ENCODE measurements at regions not wholly inside any gene's neighbourhood (a gene's known extent, or its start where the extent isn't known, plus 50 kb on each side); places are given as distances from the start of the nearest gene placed in this dataset.
"Not testable (repeated sequence)": the region's sequence is repeated elsewhere in the genome, so short reads cannot be mapped to it uniquely, and the experiment has no call there.

DNA sequence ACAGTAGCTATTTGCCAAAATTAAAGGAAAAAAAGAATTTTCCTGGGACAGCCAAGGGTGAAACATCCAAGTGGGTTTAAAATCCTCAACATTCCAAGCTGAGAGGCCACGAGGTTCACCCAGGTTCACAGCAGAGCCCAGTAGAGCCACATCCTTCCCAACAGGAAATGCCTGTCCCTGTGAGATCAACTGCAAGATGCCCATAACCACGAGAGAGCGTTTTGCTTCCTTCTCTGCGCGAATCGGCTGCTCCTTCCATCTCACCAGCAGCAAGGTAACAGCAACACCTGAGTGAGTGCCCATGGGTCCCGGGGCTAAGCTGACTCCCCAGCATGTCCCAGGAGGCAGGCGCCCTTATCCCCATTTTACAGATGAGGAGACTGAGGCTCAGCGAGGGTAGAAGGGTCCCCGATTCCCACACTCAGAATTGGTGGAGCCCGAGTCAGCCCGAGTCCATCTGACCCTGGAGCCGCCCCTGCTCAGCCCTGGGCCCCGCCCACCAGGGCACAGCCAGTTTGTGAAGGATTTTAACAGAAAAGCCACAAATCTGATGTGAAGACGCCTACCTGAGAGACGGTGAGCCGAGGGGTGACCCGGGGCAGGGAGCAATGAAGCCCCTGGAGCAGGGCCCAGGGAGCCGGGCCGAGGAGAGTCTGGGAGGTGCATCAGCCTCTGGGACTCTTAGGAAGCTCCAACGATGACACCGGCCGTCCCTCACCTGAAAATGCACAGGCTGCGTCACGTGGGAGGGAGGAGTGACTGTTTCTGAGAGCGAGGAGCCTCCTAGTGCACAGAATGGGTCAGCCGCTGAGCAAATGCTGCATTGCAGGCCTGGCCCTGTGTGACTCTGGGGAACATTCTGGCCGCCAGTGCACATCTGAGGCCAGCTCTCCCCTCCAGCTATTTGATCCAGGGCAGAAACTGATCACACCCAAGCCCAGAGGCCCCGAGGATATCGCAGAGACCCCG, 236.9 kb upstream of the SFSWAP start:
- no peak overlapping the region for H3K27ac ChIP-seq (ENCODE audit: low read depth, low read length)

DNA sequence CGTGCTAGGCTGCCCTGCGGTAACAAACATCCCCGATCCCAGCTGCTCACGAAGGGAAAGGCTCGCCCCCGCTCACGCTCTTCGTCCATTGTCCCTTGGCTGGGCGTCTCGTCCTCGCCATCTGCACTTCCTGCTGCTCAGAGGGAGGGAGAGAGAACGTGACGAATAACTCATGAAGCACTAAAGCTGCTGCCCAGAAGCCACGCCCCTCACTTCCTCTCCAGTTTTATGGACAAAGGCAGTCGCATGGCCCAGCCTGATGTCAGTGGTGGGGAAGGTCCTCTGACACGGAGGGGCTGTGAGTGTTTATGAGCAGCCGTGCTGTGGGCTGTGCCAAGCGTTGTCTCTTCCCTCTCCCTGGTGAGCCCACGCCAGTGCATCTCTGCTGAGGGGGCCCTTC, 235.9 kb upstream of the SFSWAP start:
- H3K4me3 ChIP-seq (ENCODE audit: low read depth, low read length); H3K9ac ChIP-seq (ENCODE audit: low read depth, low read length); H3K27ac ChIP-seq (ENCODE audit: low read depth, low read length); H3K36me3 ChIP-seq (ENCODE audit: control insufficient read depth, insufficient read depth, low read length); H3K27me3 ChIP-seq (ENCODE audit: control insufficient read depth, insufficient read depth, low read length); H3K4me1 ChIP-seq (ENCODE audit: control insufficient read depth, insufficient read depth, low read length); H3K9me3 ChIP-seq (ENCODE audit: control insufficient read depth, insufficient read depth, low read length): not testable (repeated sequence)

More for the DNA sequence above, 236.9 kb upstream of the SFSWAP start:
- Histone ChIP-seq H3K4me1 (ENCODE audit: control insufficient read depth, insufficient read depth, low read length) (no peaks in the 10 kb centered on the region), H3K4me3 (ENCODE audit: low read depth, low read length) (no peak overlapping the region), H3K9me3 (ENCODE audit: control insufficient read depth, insufficient read depth, low read length) (no peaks in the 10 kb centered on the region), H3K36me3 (ENCODE audit: control insufficient read depth, insufficient read depth, low read length) (no peaks in the 10 kb centered on the region), H3K27me3 (ENCODE audit: control insufficient read depth, insufficient read depth, low read length) (no peaks in the 10 kb centered on the region), H3K9ac (ENCODE audit: low read depth, low read length) (no peak overlapping the region)

DNA sequence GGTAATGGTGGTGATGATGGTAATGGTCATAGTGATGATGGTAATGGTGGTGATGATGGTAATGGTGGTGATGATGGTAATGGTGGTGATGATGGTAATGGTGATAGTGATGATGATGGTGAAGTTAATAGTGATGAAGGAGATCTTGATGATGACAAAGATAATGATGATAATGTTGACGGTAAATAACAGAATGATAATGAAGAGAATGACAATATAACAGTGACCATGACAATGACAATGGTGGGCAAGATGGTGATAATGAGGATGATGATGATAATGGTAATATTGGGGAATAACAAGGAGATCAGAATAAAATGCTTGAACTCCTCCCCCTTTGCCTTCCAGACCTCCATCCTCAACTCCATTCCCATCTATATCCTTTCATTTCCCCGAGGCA, 233.3 kb upstream of the SFSWAP start:
- Histone ChIP-seq H3K36me3 (ENCODE audit: control insufficient read depth, insufficient read depth, low read length) (no peaks in the 10 kb centered on the region), H3K9me3 (ENCODE audit: control insufficient read depth, insufficient read depth, low read length) (no peaks in the 10 kb centered on the region), H3K27me3 (ENCODE audit: control insufficient read depth, insufficient read depth, low read length) (no peaks in the 10 kb centered on the region), H3K9ac (ENCODE audit: low read depth, low read length) (no peak overlapping the region), H3K27ac (ENCODE audit: low read depth, low read length) (no peak overlapping the region), H3K4me3 (ENCODE audit: low read depth, low read length) (no peak overlapping the region), H3K4me1 (ENCODE audit: control insufficient read depth, insufficient read depth, low read length) (no peaks in the 10 kb centered on the region)

DNA sequence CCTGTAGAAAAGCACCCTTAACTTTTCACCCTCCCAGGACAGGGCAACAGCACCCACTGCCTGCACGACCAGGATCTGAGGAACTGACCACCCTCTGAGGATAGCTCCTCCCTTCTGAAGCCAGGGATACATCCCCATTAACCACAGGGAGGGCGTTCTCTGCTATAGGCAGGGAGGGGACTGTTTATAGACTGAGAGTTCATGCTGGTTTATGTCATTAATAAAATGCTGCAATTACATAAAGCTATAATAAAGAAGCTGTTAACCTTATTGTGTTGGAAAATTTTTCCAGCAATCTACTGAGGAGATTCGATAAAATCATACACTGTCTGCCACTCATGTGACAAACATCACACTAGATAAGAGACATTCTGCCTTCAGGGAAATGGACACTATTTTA, 232.4 kb upstream of the SFSWAP start:
- Histone ChIP-seq H3K27me3 (ENCODE audit: control insufficient read depth, insufficient read depth, low read length) (no peaks in the 10 kb centered on the region), H3K9ac (ENCODE audit: low read depth, low read length) (no peak overlapping the region), H3K36me3 (ENCODE audit: control insufficient read depth, insufficient read depth, low read length) (no peaks in the 10 kb centered on the region), H3K4me1 (ENCODE audit: control insufficient read depth, insufficient read depth, low read length) (no peaks in the 10 kb centered on the region), H3K9me3 (ENCODE audit: control insufficient read depth, insufficient read depth, low read length) (no peaks in the 10 kb centered on the region), H3K27ac (ENCODE audit: low read depth, low read length) (no peak overlapping the region), H3K4me3 (ENCODE audit: low read depth, low read length) (no peak overlapping the region)

DNA sequence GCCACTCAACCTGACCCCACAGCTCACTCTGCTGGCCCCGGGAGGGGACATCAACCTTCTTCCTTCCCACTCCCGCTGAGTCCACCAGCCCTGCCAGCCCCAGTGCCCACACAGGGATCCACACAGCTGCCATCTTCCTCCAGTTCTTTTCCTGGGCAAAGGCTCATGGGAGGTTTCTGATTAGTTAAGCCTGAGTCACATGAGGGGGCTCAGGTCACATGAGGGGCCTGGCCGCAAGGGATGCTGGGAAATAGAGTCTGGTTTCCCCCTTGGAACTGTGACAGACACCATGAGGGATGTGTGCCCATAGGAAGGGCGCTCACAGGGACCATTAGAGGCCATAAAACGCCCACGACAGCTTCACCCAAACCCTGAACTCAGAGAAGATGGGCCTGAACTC, 228.7 kb upstream of the SFSWAP start:
- peaks cover 1% of the 10 kb centered on the region; the same call in 1 of the 2 replicates for H3K27me3 ChIP-seq (ENCODE audit: control insufficient read depth, insufficient read depth, low read length)
- no peaks in the 10 kb centered on the region for H3K9me3 ChIP-seq (ENCODE audit: control insufficient read depth, insufficient read depth, low read length)
- H3K4me1 ChIP-seq (ENCODE audit: control insufficient read depth, insufficient read depth, low read length), result no peaks in the 10 kb centered on the region
- H3K4me3 ChIP-seq (ENCODE audit: low read depth, low read length), result no peak overlapping the region
- H3K9ac ChIP-seq (ENCODE audit: low read depth, low read length), result no peak overlapping the region
- H3K36me3 ChIP-seq (ENCODE audit: control insufficient read depth, insufficient read depth, low read length), result no peaks in the 10 kb centered on the region
- H3K27ac ChIP-seq (ENCODE audit: low read depth, low read length), result no peak overlapping the region

DNA sequence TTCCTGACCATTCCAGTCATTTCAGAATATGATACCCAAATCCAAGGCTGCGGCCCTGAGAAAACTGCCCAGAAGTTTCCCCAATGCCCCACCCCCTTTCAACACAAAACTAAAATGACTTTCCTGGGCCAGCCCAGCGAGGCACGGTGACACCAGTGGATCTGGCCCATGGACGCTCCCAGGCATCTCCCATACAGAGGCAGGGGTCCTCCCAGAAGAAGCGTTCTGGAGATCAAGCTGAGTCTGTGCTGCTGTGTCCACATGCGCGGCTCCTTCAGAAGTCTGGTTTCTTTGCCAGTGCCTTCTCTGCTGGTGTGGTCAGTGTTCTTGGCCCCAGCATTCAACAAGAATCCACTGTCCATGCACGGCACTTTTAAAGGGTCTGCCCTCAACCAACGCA, 228.2 kb upstream of the SFSWAP start:
- Histone ChIP-seq H3K4me3 (ENCODE audit: low read depth, low read length) (no peak overlapping the region), H3K27ac (ENCODE audit: low read depth, low read length) (no peak overlapping the region), H3K9me3 (ENCODE audit: control insufficient read depth, insufficient read depth, low read length) (no peaks in the 10 kb centered on the region), H3K4me1 (ENCODE audit: control insufficient read depth, insufficient read depth, low read length) (no peaks in the 10 kb centered on the region), H3K36me3 (ENCODE audit: control insufficient read depth, insufficient read depth, low read length) (no peaks in the 10 kb centered on the region), H3K27me3 (ENCODE audit: control insufficient read depth, insufficient read depth, low read length) (peaks cover 4% of the 10 kb centered on the region; the same call in 1 of the 2 replicates), H3K9ac (ENCODE audit: low read depth, low read length) (no peak overlapping the region)

DNA sequence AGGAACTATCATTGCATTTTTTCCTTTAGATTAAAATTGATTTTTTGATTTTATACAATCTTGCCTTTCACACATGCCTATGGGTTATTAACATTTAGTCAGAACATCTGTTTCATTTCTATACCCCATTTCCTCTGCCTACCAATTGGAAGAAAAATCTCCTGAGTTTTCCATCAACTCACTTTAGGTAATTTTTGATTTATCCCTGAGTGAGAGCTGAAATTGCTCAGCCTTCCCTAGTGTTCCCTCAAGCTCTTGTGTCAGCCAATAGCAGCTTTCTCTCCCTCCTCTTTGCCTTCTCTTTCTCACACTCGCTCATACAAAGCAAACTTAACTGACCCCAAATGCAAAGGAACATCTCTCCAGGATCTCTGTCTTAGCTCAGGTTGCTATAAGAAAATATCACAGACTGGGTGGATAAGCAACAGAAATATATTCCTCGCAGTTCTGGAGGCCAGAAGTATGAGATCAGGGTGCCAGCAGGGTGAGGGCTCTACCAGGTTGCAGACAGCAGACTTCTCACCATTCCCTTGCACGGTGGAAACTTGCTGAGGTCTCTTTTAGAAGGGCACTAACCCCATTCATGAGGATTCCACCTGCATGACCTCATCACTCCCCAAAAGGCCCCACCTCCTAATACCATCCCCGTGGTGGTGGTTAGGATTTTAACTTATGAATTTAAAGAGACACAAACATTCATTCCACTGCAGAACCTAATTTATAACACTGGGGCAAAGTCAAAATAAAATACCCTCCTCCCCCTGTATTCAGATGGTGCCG, 224.2 kb upstream of the SFSWAP start:
- Histone ChIP-seq H3K9me3 (ENCODE audit: control insufficient read depth, insufficient read depth, low read length) (no peaks in the 10 kb centered on the region), H3K9ac (ENCODE audit: low read depth, low read length) (no peak overlapping the region), H3K4me1 (ENCODE audit: control insufficient read depth, insufficient read depth, low read length) (no peaks in the 10 kb centered on the region), H3K36me3 (ENCODE audit: control insufficient read depth, insufficient read depth, low read length) (no peaks in the 10 kb centered on the region), H3K27me3 (ENCODE audit: control insufficient read depth, insufficient read depth, low read length) (peaks cover 8% of the 10 kb centered on the region), H3K27ac (ENCODE audit: low read depth, low read length) (no peak overlapping the region), H3K4me3 (ENCODE audit: low read depth, low read length) (no peak overlapping the region)

DNA sequence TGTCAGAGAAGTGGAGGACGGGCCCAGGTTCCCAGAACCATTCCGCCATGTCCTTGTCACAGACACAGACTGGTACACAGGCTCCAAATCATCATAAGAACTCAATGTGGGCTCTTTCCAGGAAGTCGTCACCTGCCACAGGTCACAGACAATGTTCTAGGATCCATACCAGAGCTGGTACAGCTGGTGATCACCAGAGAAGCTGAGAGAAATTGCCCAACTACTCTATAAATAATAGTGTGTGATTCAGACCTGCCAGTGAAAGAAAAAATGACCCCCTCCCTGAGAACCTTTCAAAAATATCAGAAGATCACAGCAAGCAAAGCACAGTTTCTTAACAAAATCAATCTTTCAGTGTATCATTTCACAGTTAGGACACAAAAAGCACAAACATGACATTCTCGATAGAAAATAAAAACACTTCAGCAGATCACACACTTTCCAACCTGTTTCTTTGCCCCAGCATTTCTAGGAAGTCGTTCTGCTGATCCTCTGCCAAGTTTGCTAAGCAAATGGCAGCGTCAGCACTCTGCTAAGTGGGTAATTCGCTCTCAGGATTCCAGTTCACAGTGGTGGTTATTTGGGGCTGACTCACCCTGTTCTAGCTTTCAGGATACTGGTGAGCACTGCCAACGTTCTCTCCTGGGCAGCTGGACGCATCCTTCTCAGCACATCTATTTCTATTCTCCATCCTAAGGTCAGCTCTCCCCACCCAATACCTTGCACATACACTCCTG, 223.3 kb upstream of the SFSWAP start:
- H3K27me3 ChIP-seq (ENCODE audit: control insufficient read depth, insufficient read depth, low read length), result peaks cover 8% of the 10 kb centered on the region
- H3K4me3 ChIP-seq (ENCODE audit: low read depth, low read length), result no peak overlapping the region
- H3K9me3 ChIP-seq (ENCODE audit: control insufficient read depth, insufficient read depth, low read length), result no peaks in the 10 kb centered on the region
- H3K36me3 ChIP-seq (ENCODE audit: control insufficient read depth, insufficient read depth, low read length), result no peaks in the 10 kb centered on the region
- H3K27ac ChIP-seq (ENCODE audit: low read depth, low read length), result no peak overlapping the region
- no peaks in the 10 kb centered on the region for H3K4me1 ChIP-seq (ENCODE audit: control insufficient read depth, insufficient read depth, low read length)
- no peak overlapping the region for H3K9ac ChIP-seq (ENCODE audit: low read depth, low read length)

DNA sequence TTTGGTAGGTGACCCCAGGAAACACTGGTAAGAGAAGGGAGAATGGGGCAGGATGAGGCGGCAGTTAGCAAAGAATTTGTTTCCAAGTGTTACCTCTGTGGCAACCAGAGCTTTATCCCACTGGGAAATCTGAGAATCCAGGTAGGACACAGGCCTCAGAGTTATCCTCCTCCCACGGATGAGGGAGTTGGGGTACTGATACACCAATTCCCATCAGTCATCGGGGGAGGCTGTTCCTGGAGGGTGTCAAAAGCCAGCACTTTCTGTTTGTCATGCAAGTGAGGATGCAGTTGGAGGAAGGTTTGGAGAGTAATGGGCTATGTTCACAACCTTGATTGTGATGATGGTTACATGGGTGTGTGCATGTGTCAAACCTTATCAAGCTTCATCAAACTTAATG, 221.2 kb upstream of the SFSWAP start:
- Histone ChIP-seq H3K36me3 (ENCODE audit: control insufficient read depth, insufficient read depth, low read length) (no peaks in the 10 kb centered on the region), H3K4me3 (ENCODE audit: low read depth, low read length) (no peak overlapping the region), H3K9me3 (ENCODE audit: control insufficient read depth, insufficient read depth, low read length) (no peaks in the 10 kb centered on the region), H3K27me3 (ENCODE audit: control insufficient read depth, insufficient read depth, low read length) (peaks cover 8% of the 10 kb centered on the region), H3K27ac (ENCODE audit: low read depth, low read length) (no peak overlapping the region), H3K9ac (ENCODE audit: low read depth, low read length) (no peak overlapping the region), H3K4me1 (ENCODE audit: control insufficient read depth, insufficient read depth, low read length) (no peaks in the 10 kb centered on the region)

DNA sequence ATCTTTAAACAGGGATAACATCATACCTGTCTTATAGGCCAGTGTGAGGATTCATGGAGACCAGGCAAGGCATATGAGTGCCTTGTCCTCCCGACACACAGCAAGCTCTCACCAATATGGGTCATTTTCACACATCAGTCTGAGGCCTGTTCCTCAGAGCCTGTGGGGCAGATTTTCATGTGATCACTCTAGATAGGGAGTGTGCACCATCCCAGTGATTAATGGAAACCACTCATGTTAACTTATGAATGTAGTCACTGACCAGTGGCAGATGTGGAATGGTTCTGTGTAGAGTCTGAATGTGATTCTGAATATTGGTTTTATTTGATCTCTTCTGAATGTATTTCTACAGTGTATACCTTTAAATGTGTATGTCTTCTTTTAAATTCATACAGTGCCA, 219.7 kb upstream of the SFSWAP start:
- H3K4me3 ChIP-seq (ENCODE audit: low read depth, low read length), result no peak overlapping the region
- H3K36me3 ChIP-seq (ENCODE audit: control insufficient read depth, insufficient read depth, low read length), result no peaks in the 10 kb centered on the region
- H3K9ac ChIP-seq (ENCODE audit: low read depth, low read length), result no peak overlapping the region
- no peaks in the 10 kb centered on the region for H3K9me3 ChIP-seq (ENCODE audit: control insufficient read depth, insufficient read depth, low read length)
- H3K27me3 ChIP-seq (ENCODE audit: control insufficient read depth, insufficient read depth, low read length), result peaks cover 8% of the 10 kb centered on the region
- no peak overlapping the region for H3K27ac ChIP-seq (ENCODE audit: low read depth, low read length)
- no peaks in the 10 kb centered on the region for H3K4me1 ChIP-seq (ENCODE audit: control insufficient read depth, insufficient read depth, low read length)

Measured in HUES48 (cell line).